HEK293 (cell line): ENCODE measurements at regions not wholly inside any gene's neighbourhood (a gene's known extent, or its start where the extent isn't known, plus 50 kb on each side); places are given as distances from the start of the nearest gene placed in this dataset.

Experiments
- CTCF ChIA-PET: fragments of 350-600 bp; formaldehyde crosslinking; extraction: SDS; loops from one replicate; lab custom pipeline; 2021; ENCODE audit warnings: antibody characterized with exemption; lab: Yijun Ruan, JAX
- POLR2A ChIA-PET: fragments of 300-600 bp; formaldehyde crosslinking; extraction: SDS; loops from one replicate; lab custom pipeline; 2020; ENCODE audit warnings: antibody characterized with exemption, inconsistent platforms; lab: Yijun Ruan, JAX
- H3K27ac ChIP-seq: fragments of 200-500 bp; sonication (Bioruptor generic); 2 replicates; pipeline ENCODE4 v1.5.1; 2014; ENCODE audit warnings: low read depth, low read length, control low read depth, inconsistent platforms; ENCODE audit errors: extremely low read depth
- H3K36me3 ChIP-seq, 2 experiments: fragments of 200-500 bp in 1 of 2; sonication (Bioruptor generic) in 1 of 2; 1 replicate in 1 of 2; 2 replicates in 1 of 2; pipeline ENCODE4 v1.5.1; 2014 to 2017; ENCODE audit warnings: inconsistent platforms in 2 of 2, low read length in 2 of 2; ENCODE audit not compliant: control insufficient read depth in 2 of 2, insufficient read depth in 1 of 2
- H3K4me1 ChIP-seq: fragments of 200-500 bp; sonication (Bioruptor generic); 2 replicates; pipeline ENCODE4 v1.5.1; 2014; ENCODE audit warnings: mild to moderate bottlenecking, low read length, inconsistent platforms; ENCODE audit not compliant: control insufficient read depth, insufficient read depth
- H3K4me3 ChIP-seq: 2 replicates; pipeline ENCODE4 v1.5.1; 2011; ENCODE audit warnings: low read depth, mild to moderate bottlenecking, control low read depth, low read length, moderate library complexity
- H3K9me3 ChIP-seq: fragments of 200-500 bp; sonication (Bioruptor generic); 2 replicates; pipeline ENCODE4 v1.5.1; 2014; ENCODE audit warnings: low read depth, low read length, inconsistent platforms; ENCODE audit not compliant: control insufficient read depth, insufficient read depth
- EGR2 ChIP-seq: fragments of 450-650 bp; formaldehyde crosslinking; IDR thresholded peaks from 2 replicates; pipeline ENCODE4 v1.5.1; 2016; ENCODE audit warnings: low read depth, missing biosample characterization, missing genetic modification characterization
- KLF9 ChIP-seq: fragments of 450-650 bp; formaldehyde crosslinking; IDR thresholded peaks from 2 replicates; pipeline ENCODE4 v1.5.1; 2016; ENCODE audit warnings: missing biosample characterization, missing genetic modification characterization, low read depth
- ZFP41 ChIP-seq: fragments of 450-650 bp; formaldehyde crosslinking; IDR thresholded peaks from 2 replicates; pipeline ENCODE4 v1.5.1; 2016; ENCODE audit warnings: missing biosample characterization, missing genetic modification characterization, borderline replicate concordance
- ZIC2 ChIP-seq: fragments of 450-650 bp; formaldehyde crosslinking; IDR thresholded peaks from 2 replicates; pipeline ENCODE4 v1.5.1; 2016; ENCODE audit warnings: missing biosample characterization, missing genetic modification characterization
- ZNF132 ChIP-seq: fragments of 450-650 bp; formaldehyde crosslinking; IDR thresholded peaks from 2 replicates; pipeline ENCODE4 v1.5.1; 2017; ENCODE audit warnings: missing biosample characterization, missing genetic modification characterization, borderline replicate concordance
- ZNF140 ChIP-seq: fragments of 450-650 bp; formaldehyde crosslinking; IDR thresholded peaks from 2 replicates; pipeline ENCODE4 v1.5.1; 2016; ENCODE audit warnings: missing biosample characterization, missing genetic modification characterization
- ZNF157 ChIP-seq: fragments of 450-650 bp; formaldehyde crosslinking; IDR thresholded peaks from 2 replicates; pipeline ENCODE4 v1.5.1; 2016; ENCODE audit warnings: missing biosample characterization, missing genetic modification characterization
- ZNF174 ChIP-seq: fragments of 450-650 bp; formaldehyde crosslinking; IDR thresholded peaks from 2 replicates; pipeline ENCODE4 v1.5.0; 2017; ENCODE audit warnings: missing biosample characterization, mild to moderate bottlenecking, missing genetic modification characterization
- ZNF239 ChIP-seq: fragments of 450-650 bp; formaldehyde crosslinking; IDR thresholded peaks from 2 replicates; pipeline ENCODE4 v1.5.1; 2016; ENCODE audit warnings: missing biosample characterization, missing genetic modification characterization
- ZNF274 ChIP-seq, 2 experiments: fragments of 200-500 bp in 1 of 2; fragments of 450-650 bp in 1 of 2; sonication (Bioruptor generic) in 1 of 2; formaldehyde crosslinking in 1 of 2; IDR thresholded peaks; 2 replicates each; pipeline versions ENCODE4 v1.5.1 to v1.6.1; 2014 to 2016; ENCODE audit warnings: borderline replicate concordance in 1 of 2, inconsistent platforms in 1 of 2, low read length in 1 of 2, missing biosample characterization in 1 of 2, missing genetic modification characterization in 1 of 2
- ZNF311 ChIP-seq: fragments of 450-650 bp; formaldehyde crosslinking; IDR thresholded peaks from 2 replicates; pipeline ENCODE4 v1.5.1; 2017; ENCODE audit warnings: missing biosample characterization, missing genetic modification characterization, borderline replicate concordance
- ZNF660 ChIP-seq: fragments of 450-650 bp; IDR thresholded peaks from 2 replicates; pipeline ENCODE4 v1.5.1; 2018; ENCODE audit warnings: missing biosample characterization, mild to moderate bottlenecking, missing genetic modification characterization
- ZNF768 ChIP-seq: fragments of 450-650 bp; formaldehyde crosslinking; IDR thresholded peaks from 2 replicates; pipeline ENCODE4 v1.5.1; 2018; ENCODE audit warnings: missing biosample characterization, mild to moderate bottlenecking, missing genetic modification characterization
- ZSCAN18 ChIP-seq: fragments of 450-650 bp; formaldehyde crosslinking; IDR thresholded peaks from 2 replicates; pipeline ENCODE4 v1.5.1; 2016; ENCODE audit warnings: missing biosample characterization, missing genetic modification characterization
- ZSCAN23 ChIP-seq: fragments of 450-650 bp; formaldehyde crosslinking; IDR thresholded peaks from 2 replicates; pipeline ENCODE4 v1.5.1; 2016; ENCODE audit warnings: missing biosample characterization, missing genetic modification characterization
- TF ChIP-seq, protein P1 (sequence below): fragments of 450-650 bp; formaldehyde crosslinking; IDR thresholded peaks from 2 replicates; pipeline ENCODE4 v1.5.1; 2017; ENCODE audit warnings: missing biosample characterization, missing genetic modification characterization
- TF ChIP-seq, protein P2 (sequence below): IDR thresholded peaks from 2 replicates; pipeline ENCODE4 v1.6.1; 2011; ENCODE audit warnings: mild to moderate bottlenecking, low read depth, low read length, borderline replicate concordance
- TF ChIP-seq, protein P3 (sequence below): fragments of 450-650 bp; formaldehyde crosslinking; IDR thresholded peaks from 2 replicates; pipeline ENCODE4 v1.5.1; 2016; ENCODE audit warnings: missing biosample characterization, missing genetic modification characterization
- TF ChIP-seq, protein P4 (sequence below): fragments of 450-650 bp; formaldehyde crosslinking; IDR thresholded peaks from 2 replicates; pipeline ENCODE4 v1.5.1; 2016; ENCODE audit warnings: missing biosample characterization, missing genetic modification characterization

DNA sequence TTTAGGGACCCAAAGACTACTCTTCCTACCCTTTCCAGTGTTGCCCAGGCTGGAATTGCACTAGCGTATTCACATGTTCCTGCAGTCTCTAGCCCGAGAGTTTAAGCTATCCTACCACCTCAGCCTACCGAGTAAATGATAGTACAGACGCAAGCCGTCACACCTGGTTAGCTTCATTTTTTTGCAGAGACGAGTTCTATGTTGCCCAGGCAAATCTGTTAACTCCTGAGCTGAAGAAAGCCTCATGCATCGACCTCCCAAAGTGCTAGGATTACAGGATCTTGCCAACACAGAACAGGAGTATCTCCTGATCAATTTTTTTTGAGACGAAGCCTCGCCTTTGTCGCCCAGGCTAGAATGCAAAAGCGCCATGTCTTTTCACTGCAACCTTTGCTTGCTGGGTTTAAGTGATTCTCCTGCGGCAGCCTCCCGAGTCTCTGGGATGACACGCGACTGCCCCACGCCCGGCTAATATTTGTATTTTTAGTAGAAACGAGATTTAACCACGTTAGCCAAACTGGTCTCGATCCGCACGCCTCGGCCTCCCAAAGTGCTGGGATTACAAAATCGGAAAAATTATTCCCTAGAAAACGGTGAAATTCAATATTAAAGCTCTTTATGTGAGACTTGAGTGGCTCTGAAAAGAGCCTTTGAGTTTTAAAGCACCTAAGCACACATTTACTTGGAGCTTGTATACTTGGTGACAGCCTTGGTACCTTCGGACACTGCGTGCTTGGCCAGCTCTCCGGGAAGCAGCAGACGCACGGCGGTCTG, 128.5 kb downstream of the HFE start:
- ChIA-PET POLR2A (interaction anchor here (0.7 to 4.6 kb wide), 36 partner anchors 10 to 1677 kb away, joined by 3 to 109 read pairs (median 8); partner anchors contain the start of gene HMGN4), CTCF (interaction anchor here (0.7 to 2.4 kb wide), 10 partner anchors 9 to 152 kb away, joined by 3 to 11 read pairs (median 4); a partner anchor contains a TSS)
- Histone ChIP-seq H3K9me3 (no peaks in the 10 kb centered on the region), H3K4me3 (peak overlapping the region; percentile 46), H3K4me1 (no peaks in the 10 kb centered on the region), H3K36me3 (no peaks in the 10 kb centered on the region), H3K27ac (no peak overlapping the region)
- TF ChIP-seq ZNF660 (tag by site-specific recombination): no peak
- no peak for TF ChIP-seq ZNF132 (tag by site-specific recombination)
- TF ChIP-seq ZNF174 (tag by site-specific recombination): no peak
- TF ChIP-seq ZNF239 (tag by site-specific recombination): no peak

DNA sequence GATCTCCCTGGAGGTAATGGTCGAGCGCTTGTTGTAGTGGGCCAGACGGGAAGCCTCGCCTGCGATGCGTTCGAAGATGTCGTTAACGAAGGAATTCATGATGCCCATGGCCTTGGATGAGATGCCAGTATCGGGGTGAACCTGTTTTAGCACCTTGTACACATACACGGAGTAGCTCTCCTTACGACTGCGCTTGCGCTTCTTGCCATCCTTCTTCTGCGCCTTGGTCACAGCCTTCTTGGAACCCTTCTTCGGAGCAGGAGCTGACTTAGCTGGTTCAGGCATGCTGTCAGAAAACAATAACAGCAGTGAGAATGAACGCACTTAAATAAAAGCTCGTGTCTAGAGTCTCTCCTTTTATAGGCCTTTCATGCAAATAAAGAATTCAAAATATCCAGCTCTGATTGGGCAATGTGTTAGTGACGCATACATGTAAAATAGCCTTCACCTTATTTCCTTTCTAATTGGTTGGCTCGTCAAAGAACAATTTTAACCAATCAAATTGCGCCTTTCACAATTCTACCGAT, 129.2 kb downstream of the HFE start:
- TF ChIP-seq, protein P1, sequence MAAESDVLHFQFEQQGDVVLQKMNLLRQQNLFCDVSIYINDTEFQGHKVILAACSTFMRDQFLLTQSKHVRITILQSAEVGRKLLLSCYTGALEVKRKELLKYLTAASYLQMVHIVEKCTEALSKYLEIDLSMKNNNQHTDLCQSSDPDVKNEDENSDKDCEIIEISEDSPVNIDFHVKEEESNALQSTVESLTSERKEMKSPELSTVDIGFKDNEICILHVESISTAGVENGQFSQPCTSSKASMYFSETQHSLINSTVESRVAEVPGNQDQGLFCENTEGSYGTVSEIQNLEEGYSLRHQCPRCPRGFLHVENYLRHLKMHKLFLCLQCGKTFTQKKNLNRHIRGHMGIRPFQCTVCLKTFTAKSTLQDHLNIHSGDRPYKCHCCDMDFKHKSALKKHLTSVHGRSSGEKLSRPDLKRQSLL (tag by site-specific recombination): no peak
- TF ChIP-seq, protein P2, sequence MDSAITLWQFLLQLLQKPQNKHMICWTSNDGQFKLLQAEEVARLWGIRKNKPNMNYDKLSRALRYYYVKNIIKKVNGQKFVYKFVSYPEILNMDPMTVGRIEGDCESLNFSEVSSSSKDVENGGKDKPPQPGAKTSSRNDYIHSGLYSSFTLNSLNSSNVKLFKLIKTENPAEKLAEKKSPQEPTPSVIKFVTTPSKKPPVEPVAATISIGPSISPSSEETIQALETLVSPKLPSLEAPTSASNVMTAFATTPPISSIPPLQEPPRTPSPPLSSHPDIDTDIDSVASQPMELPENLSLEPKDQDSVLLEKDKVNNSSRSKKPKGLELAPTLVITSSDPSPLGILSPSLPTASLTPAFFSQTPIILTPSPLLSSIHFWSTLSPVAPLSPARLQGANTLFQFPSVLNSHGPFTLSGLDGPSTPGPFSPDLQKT: peak; percentile 49; the same call in 1 of the 2 replicates
- Histone ChIP-seq H3K36me3 (no peaks in the 10 kb centered on the region), H3K4me1 (no peaks in the 10 kb centered on the region), H3K27ac (no peak overlapping the region), H3K4me3 (peak overlapping the region; percentile 70), H3K9me3 (no peaks in the 10 kb centered on the region)
- ChIA-PET CTCF (interaction anchor here (0.7 to 2.4 kb wide), 17 partner anchors 9 to 153 kb away, joined by 3 to 11 read pairs (median 3); a partner anchor contains a TSS), POLR2A (interaction anchor here (0.7 to 4.6 kb wide), 41 partner anchors 9 to 1676 kb away, joined by 3 to 109 read pairs (median 7); partner anchors contain the start of gene HMGN4)

GRCh38 chr6:26216886-26217713, 129.9 kb downstream of the HFE start:
- no peaks in the 10 kb centered on the region for H3K4me1 ChIP-seq
- H3K4me3 ChIP-seq: peak overlapping the region; percentile 70
- CTCF ChIA-PET: interaction anchor here (0.6 to 2.4 kb wide), 15 partner anchors 9 to 93 kb away, joined by 3 to 11 read pairs (median 3); a partner anchor contains a TSS
- H3K27ac ChIP-seq: peak overlapping the region; percentile 48
- H3K36me3 ChIP-seq: no peaks in the 10 kb centered on the region
- POLR2A ChIA-PET: interaction anchor here (0.7 to 4.6 kb wide), 41 partner anchors 8 to 1676 kb away, joined by 3 to 109 read pairs (median 7); partner anchors contain the start of gene HMGN4
- H3K9me3 ChIP-seq: no peaks in the 10 kb centered on the region
- TF ChIP-seq ZSCAN23 (tag by site-specific recombination): no peak
- no peak for TF ChIP-seq ZNF140
- no peak for TF ChIP-seq KLF9
- TF ChIP-seq, protein P3, sequence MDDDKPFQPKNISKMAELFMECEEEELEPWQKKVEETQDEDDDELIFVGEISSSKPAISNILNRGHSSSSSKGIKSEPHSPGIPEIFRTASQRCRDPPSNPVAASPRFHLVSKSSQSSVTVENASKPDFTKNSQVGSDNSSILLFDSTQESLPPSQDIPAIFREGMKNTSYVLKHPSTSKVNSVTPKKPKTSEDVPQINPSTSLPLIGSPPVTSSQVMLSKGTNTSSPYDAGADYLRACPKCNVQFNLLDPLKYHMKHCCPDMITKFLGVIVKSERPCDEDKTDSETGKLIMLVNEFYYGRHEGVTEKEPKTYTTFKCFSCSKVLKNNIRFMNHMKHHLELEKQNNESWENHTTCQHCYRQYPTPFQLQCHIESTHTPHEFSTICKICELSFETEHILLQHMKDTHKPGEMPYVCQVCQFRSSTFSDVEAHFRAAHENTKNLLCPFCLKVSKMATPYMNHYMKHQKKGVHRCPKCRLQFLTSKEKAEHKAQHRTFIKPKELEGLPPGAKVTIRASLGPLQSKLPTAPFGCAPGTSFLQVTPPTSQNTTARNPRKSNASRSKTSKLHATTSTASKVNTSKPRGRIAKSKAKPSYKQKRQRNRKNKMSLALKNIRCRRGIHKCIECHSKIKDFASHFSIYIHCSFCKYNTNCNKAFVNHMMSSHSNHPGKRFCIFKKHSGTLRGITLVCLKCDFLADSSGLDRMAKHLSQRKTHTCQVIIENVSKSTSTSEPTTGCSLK (tag by site-specific recombination): no peak
- no peak for TF ChIP-seq EGR2 (tag by site-specific recombination)
- no peak for TF ChIP-seq ZNF157
- TF ChIP-seq ZNF239 (tag by site-specific recombination): no peak
- TF ChIP-seq ZIC2: no peak
- no peak for TF ChIP-seq ZSCAN18 (tag by site-specific recombination)
- TF ChIP-seq ZNF274 (IDR thresholded peaks at IDR 0.05; ENCODE audit: low read length): no peak
- no peak for TF ChIP-seq ZNF274 (tag by site-specific recombination; IDR thresholded peaks at IDR 0.05; ENCODE audit: borderline replicate concordance)
- TF ChIP-seq ZNF311: no peak
- TF ChIP-seq ZNF768 (tag by site-specific recombination): no peak
- TF ChIP-seq ZFP41 (tag by site-specific recombination): no peak
- TF ChIP-seq, protein P4, sequence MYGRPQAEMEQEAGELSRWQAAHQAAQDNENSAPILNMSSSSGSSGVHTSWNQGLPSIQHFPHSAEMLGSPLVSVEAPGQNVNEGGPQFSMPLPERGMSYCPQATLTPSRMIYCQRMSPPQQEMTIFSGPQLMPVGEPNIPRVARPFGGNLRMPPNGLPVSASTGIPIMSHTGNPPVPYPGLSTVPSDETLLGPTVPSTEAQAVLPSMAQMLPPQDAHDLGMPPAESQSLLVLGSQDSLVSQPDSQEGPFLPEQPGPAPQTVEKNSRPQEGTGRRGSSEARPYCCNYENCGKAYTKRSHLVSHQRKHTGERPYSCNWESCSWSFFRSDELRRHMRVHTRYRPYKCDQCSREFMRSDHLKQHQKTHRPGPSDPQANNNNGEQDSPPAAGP (tag by site-specific recombination): no peak
